Prostate gland (tissue), 2 donors: ENCODE measurements at regions not wholly inside any gene's neighbourhood (a gene's known extent, or its start where the extent isn't known, plus 50 kb on each side); places are given as distances from the start of the nearest gene placed in this dataset.

Source experiments
- DNase-seq: peaks from one replicate; pipeline ENCODE4 v3.0.0-alpha.2; 2019; ENCODE audit warnings: low spot score
- H3K27ac ChIP-seq, 2 donors: fragments of 200-600 bp; sonication (generic); 2 replicates each; pipeline ENCODE4 v1.5.1; 2017 to 2019
- H3K27me3 ChIP-seq: fragments of 200-600 bp; sonication (generic); replicated peaks from 2 replicates; pipeline ENCODE4 v1.5.1; 2019; ENCODE audit not compliant: insufficient read depth
- H3K36me3 ChIP-seq, 2 donors: fragments of 200-600 bp; sonication (generic); 1 replicate in 1 of 2; 2 replicates in 1 of 2; pipeline versions ENCODE4 v1.5.1 to v1.8.1; 2017 to 2019
- H3K4me1 ChIP-seq: fragments of 200-600 bp; sonication (generic); replicated peaks from 2 replicates; pipeline ENCODE4 v1.5.1; 2019
- H3K4me3 ChIP-seq, 2 donors: fragments of 200-600 bp; sonication (generic); 2 replicates each; pipeline ENCODE4 v1.5.1; 2017 to 2019
- H3K9me3 ChIP-seq: fragments of 200-600 bp; sonication (generic); 2 replicates; pipeline ENCODE4 v1.5.1; 2017
- POLR2A ChIP-seq: fragments of 450-650 bp; IDR thresholded peaks from one replicate; pipeline ENCODE4 v1.6.1; 2016; ENCODE audit warnings: antibody characterized with exemption, mild to moderate bottlenecking
- POLR2AphosphoS5 ChIP-seq: sonication (generic); formaldehyde crosslinking; IDR thresholded peaks from one replicate; pipeline ENCODE4 v1.6.1; 2017; ENCODE audit warnings: antibody characterized with exemption
- WGBS: methylation state at CpG from one replicate; pipeline ENCODE4 v1.1.5; 2018; 5-methylcytosine and 5-hydroxymethylcytosine counted together
- intact Hi-C: fragments of 100-400 bp; cut with DNase I; formaldehyde crosslinking; loops from one replicate; pipeline ENCODE4 v1.14.2; 2022
- TF ChIP-seq, protein P1 (sequence below), 4 experiments: fragments of 200-600 bp in 2 of 4; fragments of 450-650 bp in 2 of 4; sonication (generic) in 2 of 4; IDR thresholded peaks; 1 replicate in 3 of 4; 2 replicates in 1 of 4; pipeline ENCODE4 v1.5.1; 2016 to 2019; ENCODE audit warnings: antibody characterized with exemption in 4 of 4, mild to moderate bottlenecking in 2 of 4, moderate library complexity in 2 of 4

DNA sequence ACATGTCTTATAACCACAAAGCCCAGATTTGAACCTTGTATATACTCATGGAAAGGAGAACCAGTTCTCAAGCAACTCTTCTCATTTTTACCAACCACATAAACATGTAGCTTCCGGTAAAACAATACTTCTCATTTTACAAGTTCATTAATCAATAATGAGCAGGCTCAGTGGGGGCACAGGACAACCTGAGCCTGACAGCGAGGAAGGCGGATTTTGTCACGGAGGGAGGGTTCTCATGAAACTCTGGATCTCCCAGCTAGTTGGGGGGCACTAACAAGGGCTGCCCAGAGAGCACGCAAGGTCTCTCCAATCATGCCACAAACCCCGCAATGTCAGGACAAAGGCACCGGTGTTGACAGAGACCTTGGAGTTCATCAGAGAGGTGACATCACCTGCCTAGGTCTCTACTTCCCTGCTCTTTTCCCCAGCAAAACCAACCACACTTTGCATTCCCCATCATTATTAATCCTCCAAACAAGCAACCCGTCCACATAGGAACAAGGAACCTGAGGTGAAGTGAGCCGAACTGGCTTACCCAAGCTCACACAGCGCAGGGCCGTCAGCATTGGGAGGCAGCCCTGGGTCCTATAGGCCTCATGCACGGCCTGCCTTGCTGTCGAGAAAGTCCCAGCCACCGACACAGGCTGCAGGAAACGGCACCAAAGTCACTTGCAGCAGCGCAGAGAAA is 192.1 kb upstream of the KLF14 start:
- WGBS: 85% methylated on average over 16 of the region's 16 CpGs
- no peak for TF ChIP-seq POLR2A
- TF ChIP-seq, protein P1, sequence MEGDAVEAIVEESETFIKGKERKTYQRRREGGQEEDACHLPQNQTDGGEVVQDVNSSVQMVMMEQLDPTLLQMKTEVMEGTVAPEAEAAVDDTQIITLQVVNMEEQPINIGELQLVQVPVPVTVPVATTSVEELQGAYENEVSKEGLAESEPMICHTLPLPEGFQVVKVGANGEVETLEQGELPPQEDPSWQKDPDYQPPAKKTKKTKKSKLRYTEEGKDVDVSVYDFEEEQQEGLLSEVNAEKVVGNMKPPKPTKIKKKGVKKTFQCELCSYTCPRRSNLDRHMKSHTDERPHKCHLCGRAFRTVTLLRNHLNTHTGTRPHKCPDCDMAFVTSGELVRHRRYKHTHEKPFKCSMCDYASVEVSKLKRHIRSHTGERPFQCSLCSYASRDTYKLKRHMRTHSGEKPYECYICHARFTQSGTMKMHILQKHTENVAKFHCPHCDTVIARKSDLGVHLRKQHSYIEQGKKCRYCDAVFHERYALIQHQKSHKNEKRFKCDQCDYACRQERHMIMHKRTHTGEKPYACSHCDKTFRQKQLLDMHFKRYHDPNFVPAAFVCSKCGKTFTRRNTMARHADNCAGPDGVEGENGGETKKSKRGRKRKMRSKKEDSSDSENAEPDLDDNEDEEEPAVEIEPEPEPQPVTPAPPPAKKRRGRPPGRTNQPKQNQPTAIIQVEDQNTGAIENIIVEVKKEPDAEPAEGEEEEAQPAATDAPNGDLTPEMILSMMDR (IDR thresholded peaks at IDR 0.05): no peak
- no peak for TF ChIP-seq POLR2AphosphoS5
- no peaks in the 10 kb centered on the region for H3K9me3 ChIP-seq
- intact Hi-C loops: no loop called here
- H3K27ac ChIP-seq: no peak overlapping the region
- H3K36me3 ChIP-seq: no peaks in the 10 kb centered on the region
- DNase-seq: no peak
- peaks cover 19% of the 10 kb centered on the region for H3K4me1 ChIP-seq
- H3K4me3 ChIP-seq: no peak overlapping the region
- no peaks in the 10 kb centered on the region for H3K27me3 ChIP-seq

DNA sequence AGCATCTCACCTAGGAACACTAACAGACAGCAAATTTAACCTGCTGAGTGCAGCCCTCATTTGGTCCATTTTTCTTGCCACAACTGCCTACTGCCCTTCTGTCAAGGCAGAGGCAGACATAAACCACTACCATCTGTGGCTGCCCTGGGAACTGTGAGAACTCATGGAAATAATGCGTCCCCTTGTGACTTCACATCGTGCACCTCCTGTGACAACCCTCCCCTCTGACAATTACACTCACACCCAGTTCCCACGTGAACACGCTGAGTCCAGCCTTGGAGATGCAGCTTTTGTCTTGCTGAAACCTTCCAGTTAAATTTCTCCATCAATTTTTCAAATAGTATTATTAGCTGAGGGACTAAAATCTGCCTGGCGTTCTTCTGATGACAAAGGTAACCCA is 193.1 kb upstream of the KLF14 start:
- TF ChIP-seq POLR2A (no peak), POLR2AphosphoS5 (no peak)
- TF ChIP-seq, protein P1 (IDR thresholded peaks at IDR 0.05): no peak
- Histone ChIP-seq H3K9me3 (no peaks in the 10 kb centered on the region), H3K4me3 (no peak overlapping the region), H3K27ac (no peak overlapping the region), H3K27me3 (no peaks in the 10 kb centered on the region), H3K4me1 (peaks cover 15% of the 10 kb centered on the region), H3K36me3 (no peaks in the 10 kb centered on the region)
- intact Hi-C loops: no loop called here
- DNase-seq: no peak
- 87% methylated on average over 5 of the region's 5 CpGs for WGBS

DNA sequence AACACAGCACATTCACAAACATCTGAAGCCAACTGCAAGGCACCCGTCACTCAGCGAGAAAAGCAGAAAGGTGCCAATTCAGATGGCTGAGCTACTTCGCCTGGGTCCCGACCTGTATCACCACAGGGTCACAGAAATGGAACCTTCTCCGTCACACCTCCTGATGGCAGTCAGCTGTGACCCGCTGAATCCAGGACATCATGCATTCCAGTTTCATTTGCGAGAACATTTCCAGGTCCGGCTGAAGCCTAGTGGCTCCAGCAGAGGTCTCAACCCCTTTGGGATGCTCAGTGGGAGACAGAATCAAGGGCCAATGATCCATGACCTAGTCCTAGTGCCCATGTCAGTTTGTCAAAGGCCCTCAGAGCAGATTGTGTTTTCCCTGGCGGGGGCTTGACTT is 193.6 kb upstream of the KLF14 start:
- Histone ChIP-seq H3K4me1 (peaks cover 12% of the 10 kb centered on the region), H3K4me3 (no peak overlapping the region), H3K27ac (no peak overlapping the region), H3K27me3 (no peaks in the 10 kb centered on the region), H3K36me3 (no peaks in the 10 kb centered on the region), H3K9me3 (no peaks in the 10 kb centered on the region)
- WGBS: 88% methylated on average over 9 of the region's 9 CpGs
- intact Hi-C loops: no loop called here
- DNase-seq: no peak
- TF ChIP-seq, protein P1 (IDR thresholded peaks at IDR 0.05): no peak
- TF ChIP-seq POLR2AphosphoS5 (no peak), POLR2A (no peak)

DNA sequence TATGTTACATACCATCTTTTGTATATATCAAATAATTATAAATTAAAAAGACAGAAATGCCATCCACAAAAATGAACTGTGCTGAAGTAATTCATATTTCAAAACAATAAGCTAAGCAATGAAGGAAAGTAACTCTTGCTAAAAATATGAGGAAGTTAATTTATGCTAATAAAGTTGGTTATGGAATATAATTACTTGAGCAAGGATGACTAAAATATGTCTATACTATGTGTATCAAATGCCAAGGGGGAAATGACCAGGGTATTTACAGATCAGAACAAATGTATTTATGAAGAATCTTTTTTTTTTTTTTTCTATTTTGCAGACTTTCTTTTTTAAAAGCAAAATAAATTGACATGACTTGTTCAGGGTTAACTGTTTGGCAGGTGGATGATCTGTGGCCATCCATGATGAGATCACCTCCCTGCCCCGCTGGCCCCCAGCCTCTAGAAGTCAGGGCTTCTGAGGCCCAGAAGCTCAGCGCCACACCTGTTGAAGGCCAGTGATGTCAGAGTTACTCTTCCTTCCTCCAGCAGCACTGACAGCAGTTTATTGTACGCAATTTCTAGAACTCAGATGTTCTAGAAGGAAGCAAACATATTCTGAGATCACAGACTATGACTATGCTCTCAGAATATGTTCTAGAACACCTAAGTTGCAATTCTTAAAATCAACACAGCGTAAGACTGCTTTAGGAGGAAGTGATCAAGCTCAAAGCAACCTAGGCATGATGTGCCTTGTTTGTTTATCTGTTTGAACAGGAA is 196.1 kb upstream of the KLF14 start:
- no peak for DNase-seq
- intact Hi-C loops: no loop called here
- Histone ChIP-seq H3K27me3 (no peaks in the 10 kb centered on the region), H3K4me3 (no peak overlapping the region), H3K36me3 (no peaks in the 10 kb centered on the region), H3K27ac (peak overlapping the region; percentile 22 to 59), H3K4me1 (peaks cover 7% of the 10 kb centered on the region), H3K9me3 (no peaks in the 10 kb centered on the region)
- WGBS: 67% methylated on average over 4 of the region's 4 CpGs
- peak; percentile 59 for TF ChIP-seq POLR2AphosphoS5
- peak; percentile 27 for TF ChIP-seq POLR2A
- TF ChIP-seq, protein P1 (IDR thresholded peaks at IDR 0.05): no peak
